OCI-LY7 (cell line): ENCODE measurements at regions not wholly inside any gene's neighbourhood (a gene's known extent, or its start where the extent isn't known, plus 50 kb on each side); places are given as distances from the start of the nearest gene placed in this dataset.

Experiments used
- BruUV-seq: library from RNA; stranded (reverse); fragments of 400-500 nt; replicated peaks from 2 replicates; lab custom pipeline; 2021; lab: Mats Ljungman, UMichigan
- CTCF ChIA-PET: fragments of 300-600 bp; sonication (Branson Sonifier 250); formaldehyde crosslinking; loops from one replicate; lab custom pipeline; 2022; ENCODE audit warnings: antibody characterized with exemption; ENCODE audit not compliant: unreplicated experiment; lab: Charles Lee
- POLR2A ChIA-PET: fragments of 300-600 bp; sonication (Branson Sonifier 250); formaldehyde crosslinking; loops from one replicate; lab custom pipeline; 2022; ENCODE audit warnings: antibody characterized with exemption; lab: Charles Lee
- DNase-seq: peaks from one replicate; pipeline ENCODE4 v3.0.0-alpha.2; 2015; ENCODE audit warnings: low spot score
- H2AFZ ChIP-seq: fragments of 200-600 bp; sonication (generic), shearing (Covaris generic); 2 replicates; pipeline ENCODE4 v1.6.1; 2014; ENCODE audit warnings: mild to moderate bottlenecking, antibody characterized with exemption, low read length, moderate library complexity
- H3K27ac ChIP-seq: fragments of 200-600 bp; sonication (generic); 2 replicates; pipeline ENCODE4 v1.5.1; 2014; ENCODE audit warnings: mixed run types, low read depth, mild to moderate bottlenecking, moderate library complexity, low read length, inconsistent platforms; ENCODE audit not compliant: poor library complexity, severe bottlenecking
- H3K36me3 ChIP-seq: fragments of 200-600 bp; sonication (generic); 2 replicates; pipeline ENCODE4 v1.6.1; 2014; ENCODE audit warnings: mild to moderate bottlenecking, antibody characterized with exemption, low read length, moderate library complexity, mixed read lengths; ENCODE audit not compliant: insufficient read depth
- H3K4me1 ChIP-seq: fragments of 200-600 bp; sonication (generic); 2 replicates; pipeline ENCODE4 v1.5.1; 2014; ENCODE audit warnings: mild to moderate bottlenecking, low read length; ENCODE audit not compliant: insufficient read depth, poor library complexity, severe bottlenecking
- H3K4me2 ChIP-seq: fragments of 200-600 bp; sonication (generic); 2 replicates; pipeline ENCODE4 v1.6.1; 2014; ENCODE audit warnings: mild to moderate bottlenecking, low read length
- H3K4me3 ChIP-seq: fragments of 200-600 bp; sonication (generic); 2 replicates; pipeline ENCODE4 v1.5.1; 2014; ENCODE audit warnings: mild to moderate bottlenecking, low read depth, low read length; ENCODE audit not compliant: poor library complexity, severe bottlenecking
- H3K79me2 ChIP-seq: fragments of 200-600 bp; sonication (generic); 2 replicates; pipeline ENCODE4 v1.6.1; 2016; ENCODE audit warnings: low read depth, mild to moderate bottlenecking, low read length, moderate library complexity, mixed read lengths; ENCODE audit not compliant: insufficient read depth
- H3K9me2 ChIP-seq: fragments of 200-600 bp; sonication (generic); 2 replicates; pipeline ENCODE4 v1.6.1; 2016; ENCODE audit warnings: mild to moderate bottlenecking, low read length, mixed read lengths; ENCODE audit not compliant: insufficient read depth
- H3K9me3 ChIP-seq: fragments of 200-600 bp; sonication (generic); 2 replicates; pipeline ENCODE4 v1.6.1; 2014; ENCODE audit warnings: mild to moderate bottlenecking, mixed run types, low read length, mixed read lengths
- H4K20me1 ChIP-seq: fragments of 200-600 bp; sonication (generic); 2 replicates; pipeline ENCODE4 v1.6.1; 2014; ENCODE audit warnings: mild to moderate bottlenecking, antibody characterized with exemption, low read length, moderate library complexity, mixed read lengths; ENCODE audit not compliant: insufficient read depth
- CTCF ChIP-seq: fragments of 200-600 bp; sonication (generic); conservative IDR thresholded peaks from 2 replicates; pipeline ENCODE4 v1.5.1; 2014; ENCODE audit warnings: mild to moderate bottlenecking, antibody characterized with exemption, low read length, moderate library complexity, mixed read lengths
- EZH2phosphoT487 ChIP-seq: fragments of 200-600 bp; sonication (generic); IDR thresholded peaks from 2 replicates; pipeline ENCODE4 v1.6.1; 2018; ENCODE audit warnings: low read depth, borderline replicate concordance, mild to moderate bottlenecking, mixed run types, antibody characterized with exemption, low read length, moderate library complexity, mixed read lengths
- intact Hi-C: fragments of 100-400 bp; cut with micrococcal nuclease; formaldehyde crosslinking; loops from one replicate; pipeline ENCODE4 v1.10.0; 2022; ENCODE audit not compliant: unreplicated experiment

GRCh38 chr4:141926406-141926805 is 290.0 kb downstream of the IL15 start:
- H3K4me3 ChIP-seq, result no peak overlapping the region
- H3K4me1 ChIP-seq, result no peaks in the 10 kb centered on the region
- no peaks in the 10 kb centered on the region for H3K36me3 ChIP-seq
- H4K20me1 ChIP-seq, result no peaks in the 10 kb centered on the region
- TF ChIP-seq CTCF, result no peak
- no peak for TF ChIP-seq EZH2phosphoT487
- H2AFZ ChIP-seq, result no peak overlapping the region
- BruUV-seq, result no TSS peak
- no peaks in the 10 kb centered on the region for H3K79me2 ChIP-seq
- no peak overlapping the region for H3K27ac ChIP-seq
- no peaks in the 10 kb centered on the region for H3K9me2 ChIP-seq
- H3K9me3 ChIP-seq, result no peaks in the 10 kb centered on the region
- ChIA-PET CTCF (no interaction called here), POLR2A (no interaction called here)
- no peak overlapping the region for H3K4me2 ChIP-seq
- intact Hi-C loops, result no loop called here
- DNase-seq, result no peak

GRCh38 chr4:141932490-141932889 is 296.1 kb downstream of the IL15 start:
- POLR2A ChIA-PET, result interaction anchor here (0.7 kb wide), 1 partner anchor 1261 kb away, joined by 3 read pairs; no protein-coding TSS in a partner anchor
- no TSS peak for BruUV-seq

More at GRCh38 chr4:141932490-141932889, 296.1 kb downstream of the IL15 start:
- Histone ChIP-seq H3K79me2 (no peaks in the 10 kb centered on the region), H3K4me2 (no peak overlapping the region), H3K27ac (no peak overlapping the region), H3K9me2 (no peaks in the 10 kb centered on the region), H3K4me1 (no peaks in the 10 kb centered on the region), H3K36me3 (no peaks in the 10 kb centered on the region), H2AFZ (no peak overlapping the region), H3K4me3 (no peak overlapping the region), H4K20me1 (no peaks in the 10 kb centered on the region), H3K9me3 (no peaks in the 10 kb centered on the region)
- TF ChIP-seq EZH2phosphoT487 (no peak), CTCF (no peak)
- CTCF ChIA-PET, result no interaction called here
- intact Hi-C loops, result no loop called here
- no peak for DNase-seq
